Chondrocyte (in vitro differentiated cells): ENCODE measurements at regions not wholly inside any gene's neighbourhood (a gene's known extent, or its start where the extent isn't known, plus 50 kb on each side); places are given as distances from the start of the nearest gene placed in this dataset.

Source experiments
- DNase-seq: peaks from one replicate; pipeline ENCODE4 v3.0.0; 2021; ENCODE audit warnings: mixed read lengths, low spot score
- H3K27ac Mint-ChIP-seq: one replicate; pipeline ENCODE4 v1.8.0; 2021; ENCODE audit warnings: mild to moderate bottlenecking, moderate library complexity, mixed read lengths; ENCODE audit not compliant: unreplicated experiment
- H3K27me3 Mint-ChIP-seq: 2 replicates; pipeline ENCODE4 v1.8.0; 2021; ENCODE audit warnings: low read depth, mixed read lengths
- H3K36me3 Mint-ChIP-seq: 2 replicates; pipeline ENCODE4 v1.8.0; 2021; ENCODE audit warnings: low read depth, mixed read lengths
- H3K4me1 Mint-ChIP-seq: 2 replicates; pipeline ENCODE4 v1.8.0; 2021; ENCODE audit warnings: low read depth, mild to moderate bottlenecking, mixed read lengths
- H3K4me3 Mint-ChIP-seq: one replicate; pipeline ENCODE4 v1.8.0; 2021; ENCODE audit warnings: mild to moderate bottlenecking, moderate library complexity, mixed read lengths; ENCODE audit not compliant: unreplicated experiment
- H3K9me3 Mint-ChIP-seq: 2 replicates; pipeline ENCODE4 v1.8.0; 2021; ENCODE audit warnings: low read depth, mixed read lengths
- CTCF ChIP-seq: fragments of 200-600 bp; sonication (generic); IDR thresholded peaks from 2 replicates; pipeline ENCODE4 v1.5.0; 2021; ENCODE audit warnings: antibody characterized with exemption, mild to moderate bottlenecking, moderate library complexity

- Mint-ChIP-seq H3K4me3 (no peak overlapping the region), H3K9me3 (peaks cover 36% of the 10 kb centered on the region), H3K27ac (no peak overlapping the region), H3K36me3 (peaks cover 12% of the 10 kb centered on the region), H3K27me3 (no peaks in the 10 kb centered on the region), H3K4me1 (peaks cover 6% of the 10 kb centered on the region)
- no peak for DNase-seq
- TF ChIP-seq CTCF, result no peak
These were observed 253.1 kb upstream of the PELI2 start for GRCh38 chr14:55864890-55865655.

- H3K4me3 Mint-ChIP-seq, result no peak overlapping the region
- H3K36me3 Mint-ChIP-seq, result peaks cover 11% of the 10 kb centered on the region
- H3K9me3 Mint-ChIP-seq, result peaks cover 23% of the 10 kb centered on the region
- no peaks in the 10 kb centered on the region for H3K27me3 Mint-ChIP-seq
- H3K4me1 Mint-ChIP-seq, result peaks cover 6% of the 10 kb centered on the region
- no peak for TF ChIP-seq CTCF
- no peak for DNase-seq
- H3K27ac Mint-ChIP-seq, result no peak overlapping the region
These were observed 250.9 kb upstream of the PELI2 start for GRCh38 chr14:55867311-55867710.

- TF ChIP-seq CTCF, result no peak
- Mint-ChIP-seq H3K9me3 (peaks cover 20% of the 10 kb centered on the region), H3K4me3 (no peak overlapping the region), H3K27ac (no peak overlapping the region), H3K36me3 (peaks cover 9% of the 10 kb centered on the region), H3K4me1 (peaks cover 6% of the 10 kb centered on the region), H3K27me3 (peaks cover 3% of the 10 kb centered on the region)
- no peak for DNase-seq
These were observed 250.5 kb upstream of the PELI2 start for GRCh38 chr14:55867719-55868118.

- no peak for DNase-seq
- no peak overlapping the region for H3K27ac Mint-ChIP-seq
- H3K36me3 Mint-ChIP-seq, result peaks cover 3% of the 10 kb centered on the region
- H3K4me3 Mint-ChIP-seq, result no peak overlapping the region
- H3K4me1 Mint-ChIP-seq, result peaks cover 6% of the 10 kb centered on the region
- no peak for TF ChIP-seq CTCF
- peaks cover 7% of the 10 kb centered on the region for H3K9me3 Mint-ChIP-seq
- H3K27me3 Mint-ChIP-seq, result peaks cover 5% of the 10 kb centered on the region
These were observed 248.7 kb upstream of the PELI2 start for GRCh38 chr14:55869397-55870049.

GRCh38 chr14:55873169-55873568 lies 245.0 kb upstream of the PELI2 start:
- TF ChIP-seq CTCF, result no peak
- Mint-ChIP-seq H3K9me3 (no peaks in the 10 kb centered on the region), H3K36me3 (no peaks in the 10 kb centered on the region), H3K27me3 (peaks cover 12% of the 10 kb centered on the region), H3K27ac (no peak overlapping the region), H3K4me1 (peaks cover 6% of the 10 kb centered on the region), H3K4me3 (no peak overlapping the region)
- DNase-seq, result no peak
